KMS-11 (cell line): ENCODE measurements at regions not wholly inside any gene's neighbourhood (a gene's known extent, or its start where the extent isn't known, plus 50 kb on each side); places are given as distances from the start of the nearest gene placed in this dataset.

ENCODE experiments used
- H2AFZ ChIP-seq: fragments of 200-600 bp; sonication (generic); 2 replicates; pipeline ENCODE4 v1.6.1; 2016; ENCODE audit warnings: antibody characterized with exemption, mixed run types, low read depth
- H3K27ac ChIP-seq: fragments of 200-600 bp; sonication (generic); 2 replicates; pipeline ENCODE4 v1.6.1; 2016; ENCODE audit warnings: mild to moderate bottlenecking, mixed run types
- H3K27me3 ChIP-seq: fragments of 200-600 bp; sonication (generic); 2 replicates; pipeline ENCODE4 v1.6.1; 2017; ENCODE audit warnings: mild to moderate bottlenecking, low read depth, mixed run types, moderate library complexity; ENCODE audit not compliant: insufficient read depth
- H3K36me3 ChIP-seq: fragments of 200-600 bp; sonication (generic); 2 replicates; pipeline ENCODE4 v1.6.1; 2017; ENCODE audit warnings: mild to moderate bottlenecking, mixed run types; ENCODE audit not compliant: insufficient read depth
- H3K4me1 ChIP-seq: fragments of 200-600 bp; sonication (generic); 2 replicates; pipeline ENCODE4 v1.6.1; 2016; ENCODE audit warnings: mild to moderate bottlenecking, low read depth, mixed run types; ENCODE audit not compliant: poor library complexity, severe bottlenecking
- H3K4me2 ChIP-seq: fragments of 200-600 bp; sonication (generic); 2 replicates; pipeline ENCODE4 v1.7.0; 2016; ENCODE audit warnings: mild to moderate bottlenecking, mixed run types
- H3K4me3 ChIP-seq: fragments of 200-600 bp; sonication (generic); IDR thresholded peaks from 2 replicates; pipeline ENCODE4 v1.6.1; 2017; ENCODE audit warnings: low read depth, low read length, mixed read lengths; ENCODE audit not compliant: insufficient read depth
- H3K79me2 ChIP-seq: fragments of 200-600 bp; sonication (generic); 2 replicates; pipeline ENCODE4 v1.6.1; 2016; ENCODE audit warnings: low read depth, mixed run types; ENCODE audit not compliant: insufficient read depth
- H3K9ac ChIP-seq: fragments of 200-600 bp; sonication (generic); 2 replicates; pipeline ENCODE4 v1.6.1; 2016; ENCODE audit warnings: mild to moderate bottlenecking, mixed run types
- H4K20me1 ChIP-seq: fragments of 200-600 bp; sonication (generic); 2 replicates; pipeline ENCODE4 v1.6.1; 2016; ENCODE audit warnings: mild to moderate bottlenecking, mixed run types; ENCODE audit not compliant: insufficient read depth
- CTCF ChIP-seq: fragments of 200-600 bp; sonication (generic); conservative IDR thresholded peaks from 2 replicates; pipeline ENCODE4 v1.6.1; 2017; ENCODE audit warnings: low read depth, mild to moderate bottlenecking, antibody characterized with exemption, low read length, moderate library complexity, mixed read lengths

GRCh38 chr10:91022924-91023699 lies 102.2 kb upstream of the ANKRD1 start:
- H3K9ac ChIP-seq = no peak overlapping the region
- no peak overlapping the region for H3K27ac ChIP-seq
- no peak overlapping the region for H3K4me3 ChIP-seq
- H3K36me3 ChIP-seq = no peaks in the 10 kb centered on the region
- no peaks in the 10 kb centered on the region for H3K27me3 ChIP-seq
- TF ChIP-seq CTCF = no peak
- no peaks in the 10 kb centered on the region for H3K79me2 ChIP-seq
- no peak overlapping the region for H3K4me2 ChIP-seq
- no peaks in the 10 kb centered on the region for H4K20me1 ChIP-seq
- no peak overlapping the region for H2AFZ ChIP-seq
- H3K4me1 ChIP-seq = no peaks in the 10 kb centered on the region

GRCh38 chr10:91023700-91024398 lies 103.0 kb upstream of the ANKRD1 start:
- Histone ChIP-seq H3K4me2 (no peak overlapping the region), H4K20me1 (no peaks in the 10 kb centered on the region), H3K9ac (no peak overlapping the region), H3K36me3 (no peaks in the 10 kb centered on the region), H3K27me3 (no peaks in the 10 kb centered on the region), H3K4me3 (no peak overlapping the region), H3K4me1 (no peaks in the 10 kb centered on the region), H3K79me2 (no peaks in the 10 kb centered on the region), H3K27ac (no peak overlapping the region), H2AFZ (no peak overlapping the region)
- TF ChIP-seq CTCF = no peak

GRCh38 chr10:91024541-91024940 lies 103.7 kb upstream of the ANKRD1 start:
- no peak overlapping the region for H3K27ac ChIP-seq

GRCh38 chr10:91032611-91033206 lies 111.8 kb upstream of the ANKRD1 start:
- Histone ChIP-seq H3K4me1 (no peaks in the 10 kb centered on the region), H4K20me1 (no peaks in the 10 kb centered on the region), H3K27me3 (no peaks in the 10 kb centered on the region), H3K36me3 (no peaks in the 10 kb centered on the region), H3K79me2 (no peaks in the 10 kb centered on the region), H3K27ac (no peak overlapping the region), H3K9ac (no peak overlapping the region), H3K4me3 (no peak overlapping the region), H3K4me2 (no peak overlapping the region), H2AFZ (no peak overlapping the region)
- TF ChIP-seq CTCF = no peak

More at GRCh38 chr10:91024541-91024940, 103.7 kb upstream of the ANKRD1 start:
- TF ChIP-seq CTCF = no peak
- Histone ChIP-seq H3K4me3 (no peak overlapping the region), H4K20me1 (no peaks in the 10 kb centered on the region), H3K9ac (no peak overlapping the region), H3K27me3 (no peaks in the 10 kb centered on the region), H3K4me2 (no peak overlapping the region), H3K36me3 (no peaks in the 10 kb centered on the region), H3K79me2 (no peaks in the 10 kb centered on the region), H2AFZ (no peak overlapping the region), H3K4me1 (no peaks in the 10 kb centered on the region)
